ENCODE measurements at regions not wholly inside any gene's neighbourhood (a gene's known extent, or its start where the extent isn't known, plus 50 kb on each side); places are given as distances from the start of the nearest gene placed in this dataset.

- no peak overlapping the region for H3K4me3 ChIP-seq (ENCODE audit: low read depth, low read length)
- TF ChIP-seq, protein P1, sequence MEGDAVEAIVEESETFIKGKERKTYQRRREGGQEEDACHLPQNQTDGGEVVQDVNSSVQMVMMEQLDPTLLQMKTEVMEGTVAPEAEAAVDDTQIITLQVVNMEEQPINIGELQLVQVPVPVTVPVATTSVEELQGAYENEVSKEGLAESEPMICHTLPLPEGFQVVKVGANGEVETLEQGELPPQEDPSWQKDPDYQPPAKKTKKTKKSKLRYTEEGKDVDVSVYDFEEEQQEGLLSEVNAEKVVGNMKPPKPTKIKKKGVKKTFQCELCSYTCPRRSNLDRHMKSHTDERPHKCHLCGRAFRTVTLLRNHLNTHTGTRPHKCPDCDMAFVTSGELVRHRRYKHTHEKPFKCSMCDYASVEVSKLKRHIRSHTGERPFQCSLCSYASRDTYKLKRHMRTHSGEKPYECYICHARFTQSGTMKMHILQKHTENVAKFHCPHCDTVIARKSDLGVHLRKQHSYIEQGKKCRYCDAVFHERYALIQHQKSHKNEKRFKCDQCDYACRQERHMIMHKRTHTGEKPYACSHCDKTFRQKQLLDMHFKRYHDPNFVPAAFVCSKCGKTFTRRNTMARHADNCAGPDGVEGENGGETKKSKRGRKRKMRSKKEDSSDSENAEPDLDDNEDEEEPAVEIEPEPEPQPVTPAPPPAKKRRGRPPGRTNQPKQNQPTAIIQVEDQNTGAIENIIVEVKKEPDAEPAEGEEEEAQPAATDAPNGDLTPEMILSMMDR (IDR thresholded peaks at IDR 0.05; ENCODE audit: insufficient read depth, low read depth, low read length), result no peak
- no peak for DNase-seq (ENCODE audit: low read depth)
Measured at GRCh38 chr11:109145287-109145686, 276.7 kb upstream of the C11orf87 start.

GRCh38 chr11:109147726-109148125, 274.3 kb upstream of the C11orf87 start:
- TF ChIP-seq, protein P1 (IDR thresholded peaks at IDR 0.05; ENCODE audit: insufficient read depth, low read depth, low read length), result no peak

DNA sequence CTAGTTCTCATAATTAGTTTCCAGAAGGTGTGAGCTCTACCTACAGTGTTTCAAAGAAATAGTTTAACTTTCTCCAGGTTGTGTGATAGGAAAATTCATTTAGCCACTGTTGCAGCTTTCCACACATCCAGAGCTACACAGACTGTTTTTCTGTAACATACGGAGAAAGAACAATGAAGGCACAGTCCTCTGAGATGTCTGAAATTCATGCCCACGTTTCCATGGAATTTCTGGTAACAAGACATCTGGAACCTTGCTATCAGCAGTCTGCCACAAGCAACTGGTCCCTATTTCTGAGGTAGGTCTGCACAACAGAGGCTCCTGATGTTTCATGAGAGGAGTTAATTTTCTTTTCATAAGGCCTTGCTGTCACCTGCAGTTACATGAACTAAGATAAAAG, 273.3 kb upstream of the C11orf87 start:
- TF ChIP-seq, protein P1 (IDR thresholded peaks at IDR 0.05; ENCODE audit: insufficient read depth, low read depth, low read length), result no peak
- DNase-seq (ENCODE audit: low read depth), result no peak
- no peak overlapping the region for H3K4me3 ChIP-seq (ENCODE audit: low read depth, low read length)

More at GRCh38 chr11:109147726-109148125, 274.3 kb upstream of the C11orf87 start:
- DNase-seq (ENCODE audit: low read depth), result no peak
- H3K4me3 ChIP-seq (ENCODE audit: low read depth, low read length), result no peak overlapping the region

GRCh38 chr11:109150581-109150980, 271.4 kb upstream of the C11orf87 start:
- no peak for DNase-seq (ENCODE audit: low read depth)
- no peak overlapping the region for H3K4me3 ChIP-seq (ENCODE audit: low read depth, low read length)
- TF ChIP-seq, protein P1 (IDR thresholded peaks at IDR 0.05; ENCODE audit: insufficient read depth, low read depth, low read length), result no peak

GRCh38 chr11:109153836-109154235, 268.2 kb upstream of the C11orf87 start:
- no peak for DNase-seq (ENCODE audit: low read depth)
- TF ChIP-seq, protein P1 (IDR thresholded peaks at IDR 0.05; ENCODE audit: insufficient read depth, low read depth, low read length), result no peak
- H3K4me3 ChIP-seq (ENCODE audit: low read depth, low read length), result no peak overlapping the region

DNA sequence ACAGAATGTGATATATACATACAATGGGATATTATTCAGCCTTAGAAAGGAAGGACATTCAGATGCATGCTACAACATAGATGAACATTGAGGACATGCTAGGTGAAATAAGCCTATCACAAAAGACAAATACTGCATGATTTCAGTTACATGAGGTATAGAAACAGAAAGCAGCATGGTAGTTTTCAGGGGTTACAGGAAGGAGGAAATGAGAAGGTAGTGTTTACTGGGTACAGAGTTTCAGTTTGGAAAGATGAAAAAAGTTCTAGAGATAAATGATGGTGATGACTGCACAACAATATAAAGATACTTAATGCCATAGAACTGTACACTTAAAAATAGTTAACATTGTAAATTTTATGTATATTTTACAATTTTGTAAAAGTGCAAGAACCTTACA, 266.7 kb upstream of the C11orf87 start:
- no peak overlapping the region for H3K4me3 ChIP-seq (ENCODE audit: low read depth, low read length)
- no peak for DNase-seq (ENCODE audit: low read depth)
- TF ChIP-seq, protein P1 (IDR thresholded peaks at IDR 0.05; ENCODE audit: insufficient read depth, low read depth, low read length), result no peak

GRCh38 chr11:109165035-109165434, 257.0 kb upstream of the C11orf87 start:
- no peak for DNase-seq (ENCODE audit: low read depth)
- TF ChIP-seq, protein P1 (IDR thresholded peaks at IDR 0.05; ENCODE audit: insufficient read depth, low read depth, low read length), result no peak

More at GRCh38 chr11:109165035-109165434, 257.0 kb upstream of the C11orf87 start:
- H3K4me3 ChIP-seq (ENCODE audit: low read depth, low read length), result no peak overlapping the region
